HCT116 (cell line): ENCODE measurements at regions not wholly inside any gene's neighbourhood (a gene's known extent, or its start where the extent isn't known, plus 50 kb on each side); places are given as distances from the start of the nearest gene placed in this dataset.

ENCODE experiments used
- ATAC-seq: fragments of 200-7000 bp; cut with Tn5 transposase; 2 replicates; pipeline ENCODE4 v1.9.1; 2020; ENCODE audit warnings: mild to moderate bottlenecking, moderate library complexity
- BruUV-seq: library from RNA; stranded (reverse); fragments of 400-500 nt; replicated peaks from 2 replicates; lab custom pipeline; 2021; lab: Mats Ljungman, UMichigan
- CTCF ChIA-PET: fragments of 300-600 bp; sonication (Branson Sonifier 250); formaldehyde crosslinking; loops from one replicate; lab custom pipeline; 2021; ENCODE audit warnings: antibody characterized with exemption; lab: Charles Lee
- POLR2A ChIA-PET: fragments of 300-600, 350-600 bp; sonication (Branson Sonifier 250); formaldehyde crosslinking; loops from one replicate; lab custom pipeline; 2021; ENCODE audit warnings: antibody characterized with exemption; lab: Charles Lee
- RAD21 ChIA-PET, 2 experiments: fragments of 300-600 bp; sonication (Branson Sonifier 250); formaldehyde crosslinking; loops; one replicate each; lab custom pipeline; 2023; ENCODE audit warnings: low total read pairs in 2 of 2; ENCODE audit not compliant: uncharacterized antibody in 2 of 2, unreplicated experiment in 2 of 2, low non-redundant PET in 1 of 2; lab: Charles Lee
- DNase-seq: peaks from one replicate; pipeline ENCODE4 v3.0.0-alpha.2; 2010; ENCODE audit warnings: low read depth, low spot score
- H2AFZ ChIP-seq: fragments of 200-600 bp; shearing (Covaris generic), sonication (generic); 2 replicates; pipeline ENCODE4 v1.6.1; 2017; ENCODE audit warnings: low read depth, mixed run types, mixed read lengths, antibody characterized with exemption, low read length; ENCODE audit not compliant: poor library complexity, severe bottlenecking
- H3K27ac ChIP-seq: 2 replicates; pipeline ENCODE4 v1.5.1; 2012; ENCODE audit warnings: low read depth, low read length
- H3K27me3 ChIP-seq: fragments of 200-600 bp; sonication (generic); 2 replicates; pipeline ENCODE4 v1.6.1; 2016; ENCODE audit warnings: mixed run types, low read length, mixed read lengths; ENCODE audit not compliant: insufficient read depth
- H3K36me3 ChIP-seq, 2 experiments: fragments of 200-500 bp in 1 of 2; fragments of 200-600 bp in 1 of 2; sonication (Bioruptor generic) in 1 of 2; sonication (generic) in 1 of 2; 2 replicates each; pipeline versions ENCODE4 v1.5.1 to v1.6.1; 2014 to 2016; ENCODE audit warnings: low read length in 2 of 2, inconsistent platforms in 1 of 2, mixed read lengths in 1 of 2, mixed run types in 1 of 2; ENCODE audit not compliant: insufficient read depth in 2 of 2, control insufficient read depth in 1 of 2
- H3K4me1 ChIP-seq, 2 experiments: fragments of 200-600 bp in 1 of 2; sonication (generic) in 1 of 2; 2 replicates each; pipeline versions ENCODE4 v1.5.1 to v1.6.1; 2012 to 2017; ENCODE audit warnings: low read length in 2 of 2, inconsistent platforms in 1 of 2, mild to moderate bottlenecking in 1 of 2, mixed read lengths in 1 of 2, mixed run types in 1 of 2, moderate library complexity in 1 of 2; ENCODE audit not compliant: insufficient read depth in 2 of 2, control insufficient read depth in 1 of 2
- H3K4me2 ChIP-seq: fragments of 200-600 bp; sonication (generic); 2 replicates; pipeline ENCODE4 v1.6.1; 2017; ENCODE audit warnings: mixed run types, low read length, mixed read lengths
- H3K4me3 ChIP-seq, 2 experiments: fragments of 200-600 bp in 1 of 2; sonication (generic) in 1 of 2; replicated peaks in 1 of 2; 2 replicates each; pipeline ENCODE4 v1.5.1; 2011 to 2016; ENCODE audit warnings: low read length in 2 of 2, control low read depth in 1 of 2, low read depth in 1 of 2, mild to moderate bottlenecking in 1 of 2, mixed read lengths in 1 of 2, mixed run types in 1 of 2
- H3K79me2 ChIP-seq: fragments of 200-600 bp; sonication (generic); 2 replicates; pipeline ENCODE4 v1.6.1; 2017; ENCODE audit warnings: mild to moderate bottlenecking, mixed run types, low read length, moderate library complexity, mixed read lengths; ENCODE audit not compliant: insufficient read depth
- H3K9ac ChIP-seq: fragments of 200-600 bp; sonication (generic); 2 replicates; pipeline ENCODE4 v1.6.1; 2016; ENCODE audit warnings: low read length, mixed read lengths
- H3K9me2 ChIP-seq: fragments of 200-600 bp; sonication (generic), shearing (Covaris generic); 2 replicates; pipeline ENCODE4 v1.6.1; 2017; ENCODE audit warnings: mixed run types, mild to moderate bottlenecking, moderate library complexity; ENCODE audit not compliant: insufficient read depth
- H3K9me3 ChIP-seq, 2 experiments: fragments of 200-500 bp in 1 of 2; fragments of 200-600 bp in 1 of 2; sonication (Bioruptor generic) in 1 of 2; sonication (generic) in 1 of 2; 2 replicates each; pipeline ENCODE4 v1.6.1; 2014 to 2017; ENCODE audit warnings: low read length in 2 of 2, mixed read lengths in 2 of 2, inconsistent platforms in 1 of 2, low read depth in 1 of 2, mild to moderate bottlenecking in 1 of 2, mixed run types in 1 of 2, moderate library complexity in 1 of 2; ENCODE audit not compliant: control insufficient read depth in 1 of 2, insufficient read depth in 1 of 2
- H4K20me1 ChIP-seq: fragments of 200-600 bp; sonication (generic), shearing (Covaris generic); 2 replicates; pipeline ENCODE4 v1.6.1; 2017; ENCODE audit warnings: mixed run types, mild to moderate bottlenecking, moderate library complexity; ENCODE audit not compliant: insufficient read depth
- CBX3 ChIP-seq: IDR thresholded peaks from 2 replicates; pipeline ENCODE4 v1.6.1; 2012; ENCODE audit warnings: low read depth
- CEBPB ChIP-seq: IDR thresholded peaks from 2 replicates; pipeline ENCODE4 v1.6.1; 2012; ENCODE audit warnings: low read depth
- EZH2 ChIP-seq: fragments of 200-600 bp; sonication (generic); IDR thresholded peaks from 2 replicates; pipeline ENCODE4 v1.6.1; 2017; ENCODE audit warnings: antibody characterized with exemption, mixed run types
- EZH2phosphoT487 ChIP-seq: fragments of 200-600 bp; IDR thresholded peaks from 2 replicates; pipeline ENCODE4 v1.6.1; 2018; ENCODE audit warnings: antibody characterized with exemption, borderline replicate concordance
- FOSL1 ChIP-seq: IDR thresholded peaks from 2 replicates; pipeline ENCODE4 v1.6.1; 2012; ENCODE audit warnings: low read depth
- RAD21 ChIP-seq: IDR thresholded peaks from 2 replicates; pipeline ENCODE4 v1.6.1; 2012; ENCODE audit warnings: low read depth, mild to moderate bottlenecking
- SP1 ChIP-seq: IDR thresholded peaks from 2 replicates; pipeline ENCODE4 v1.6.1; 2012; ENCODE audit warnings: low read depth
- SRF ChIP-seq: IDR thresholded peaks from 2 replicates; pipeline ENCODE4 v1.6.1; 2012; ENCODE audit warnings: low read depth
- YY1 ChIP-seq: IDR thresholded peaks from 2 replicates; pipeline ENCODE4 v1.6.1; 2011; ENCODE audit warnings: low read length, low read depth, moderate library complexity, mild to moderate bottlenecking; ENCODE audit not compliant: insufficient replicate concordance; ENCODE audit errors: extremely low read depth
- ZFX ChIP-seq: fragments of 450-650 bp; IDR thresholded peaks from 2 replicates; pipeline ENCODE4 v1.6.1; 2017
- ZNF274 ChIP-seq: fragments of 200-500 bp; sonication (Bioruptor generic); IDR thresholded peaks from 2 replicates; pipeline ENCODE4 v1.6.1; 2014; ENCODE audit warnings: mild to moderate bottlenecking, low read depth, low read length, inconsistent platforms
- intact Hi-C: fragments of 100-400 bp; cut with micrococcal nuclease; formaldehyde crosslinking; loops from 2 replicates; pipeline ENCODE4 v1.10.0; 2022
- TF ChIP-seq, protein P1 (sequence below): IDR thresholded peaks from 2 replicates; pipeline ENCODE4 v1.6.1; 2012
- TF ChIP-seq, protein P2 (sequence below), 3 experiments: fragments of 200-600 bp in 1 of 3; sonication (generic) in 1 of 3; IDR thresholded peaks in 2 of 3; conservative IDR thresholded peaks in 1 of 3; 2 replicates each; pipeline ENCODE4 v1.5.1; 2012 to 2017; ENCODE audit warnings: low read depth in 2 of 3, low read length in 2 of 3, antibody characterized with exemption in 1 of 3, borderline replicate concordance in 1 of 3, control low read depth in 1 of 3, mild to moderate bottlenecking in 1 of 3, mixed read lengths in 1 of 3, mixed run types in 1 of 3, moderate library complexity in 1 of 3; ENCODE audit not compliant: insufficient read depth in 1 of 3
- TF ChIP-seq, protein P3 (sequence below): IDR thresholded peaks from 2 replicates; pipeline ENCODE4 v1.6.1; 2012; ENCODE audit warnings: low read depth

DNA sequence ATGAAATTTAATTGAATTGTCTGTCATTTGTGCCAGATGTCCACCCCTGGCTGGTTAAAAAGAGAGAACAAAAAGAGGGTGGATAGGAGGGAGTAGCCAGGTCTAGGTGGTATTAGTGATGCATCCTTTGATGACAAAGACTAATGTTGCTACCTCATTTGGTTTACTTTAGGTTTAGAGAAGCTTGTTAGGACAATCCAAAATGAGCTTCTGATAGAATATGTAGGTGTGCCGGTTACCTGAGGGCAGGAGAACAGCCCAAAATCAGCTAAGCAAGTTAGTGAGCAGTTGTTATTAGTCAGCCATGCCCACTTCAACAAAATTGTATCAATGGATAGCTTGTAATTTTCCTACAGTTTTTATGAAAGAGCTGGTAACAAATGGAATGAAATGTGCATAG lies 61.4 kb upstream of the PTGS2 start:
- Histone ChIP-seq H4K20me1 (no peaks in the 10 kb centered on the region), H3K4me3 (no peak overlapping the region), H3K27me3 (no peaks in the 10 kb centered on the region), H3K9me3 (no peaks in the 10 kb centered on the region), H3K9me2 (no peaks in the 10 kb centered on the region), H3K9ac (no peak overlapping the region), H3K79me2 (no peaks in the 10 kb centered on the region), H3K4me2 (no peak overlapping the region), H2AFZ (no peak overlapping the region), H3K4me1 (no peaks in the 10 kb centered on the region), H3K27ac (no peak overlapping the region), H3K36me3 (no peaks in the 10 kb centered on the region)
- intact Hi-C loops = no loop called here
- BruUV-seq = no TSS peak
- ChIA-PET POLR2A (no interaction called here), CTCF (no interaction called here), RAD21 (no interaction called here)
- no peak for DNase-seq
- ATAC-seq = no peak
- no peak for TF ChIP-seq EZH2
- TF ChIP-seq ZNF274 = no peak
- TF ChIP-seq, protein P1, sequence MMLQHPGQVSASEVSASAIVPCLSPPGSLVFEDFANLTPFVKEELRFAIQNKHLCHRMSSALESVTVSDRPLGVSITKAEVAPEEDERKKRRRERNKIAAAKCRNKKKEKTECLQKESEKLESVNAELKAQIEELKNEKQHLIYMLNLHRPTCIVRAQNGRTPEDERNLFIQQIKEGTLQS = no peak
- TF ChIP-seq YY1 = no peak
- TF ChIP-seq FOSL1 = no peak

DNA sequence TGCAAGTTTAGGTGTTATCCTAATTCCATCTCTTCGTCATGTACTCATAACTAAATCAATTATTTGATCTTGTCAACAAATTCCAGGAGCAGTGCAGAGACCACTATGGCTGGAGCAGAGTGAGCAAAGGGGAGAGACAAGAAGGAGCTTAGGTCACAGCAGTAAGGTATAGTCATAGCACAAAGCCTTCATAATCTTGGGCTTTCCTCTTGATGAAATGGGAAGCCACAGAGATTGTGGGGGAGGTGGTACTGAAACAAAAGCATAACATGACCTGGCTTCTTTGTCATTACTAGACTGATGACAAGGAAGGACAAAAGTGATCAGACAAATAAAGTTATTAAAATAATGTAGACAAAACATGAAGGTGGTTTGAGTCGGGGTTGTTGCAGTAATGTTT lies 60.1 kb upstream of the PTGS2 start:
- intact Hi-C loops = no loop called here
- Histone ChIP-seq H3K4me3 (no peak overlapping the region), H3K4me2 (no peak overlapping the region), H3K9me2 (no peaks in the 10 kb centered on the region), H3K9me3 (no peaks in the 10 kb centered on the region), H2AFZ (no peak overlapping the region), H3K79me2 (no peaks in the 10 kb centered on the region), H3K27me3 (no peaks in the 10 kb centered on the region), H3K4me1 (no peaks in the 10 kb centered on the region), H3K36me3 (no peaks in the 10 kb centered on the region), H3K9ac (no peak overlapping the region), H4K20me1 (no peaks in the 10 kb centered on the region), H3K27ac (no peak overlapping the region)
- ATAC-seq = no peak
- no peak for DNase-seq
- ChIA-PET RAD21 (no interaction called here), POLR2A (no interaction called here), CTCF (no interaction called here)
- TF ChIP-seq EZH2 = no peak
- no peak for TF ChIP-seq SRF
- TF ChIP-seq, protein P2, sequence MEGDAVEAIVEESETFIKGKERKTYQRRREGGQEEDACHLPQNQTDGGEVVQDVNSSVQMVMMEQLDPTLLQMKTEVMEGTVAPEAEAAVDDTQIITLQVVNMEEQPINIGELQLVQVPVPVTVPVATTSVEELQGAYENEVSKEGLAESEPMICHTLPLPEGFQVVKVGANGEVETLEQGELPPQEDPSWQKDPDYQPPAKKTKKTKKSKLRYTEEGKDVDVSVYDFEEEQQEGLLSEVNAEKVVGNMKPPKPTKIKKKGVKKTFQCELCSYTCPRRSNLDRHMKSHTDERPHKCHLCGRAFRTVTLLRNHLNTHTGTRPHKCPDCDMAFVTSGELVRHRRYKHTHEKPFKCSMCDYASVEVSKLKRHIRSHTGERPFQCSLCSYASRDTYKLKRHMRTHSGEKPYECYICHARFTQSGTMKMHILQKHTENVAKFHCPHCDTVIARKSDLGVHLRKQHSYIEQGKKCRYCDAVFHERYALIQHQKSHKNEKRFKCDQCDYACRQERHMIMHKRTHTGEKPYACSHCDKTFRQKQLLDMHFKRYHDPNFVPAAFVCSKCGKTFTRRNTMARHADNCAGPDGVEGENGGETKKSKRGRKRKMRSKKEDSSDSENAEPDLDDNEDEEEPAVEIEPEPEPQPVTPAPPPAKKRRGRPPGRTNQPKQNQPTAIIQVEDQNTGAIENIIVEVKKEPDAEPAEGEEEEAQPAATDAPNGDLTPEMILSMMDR (IDR thresholded peaks at IDR 0.05 in 2 of 3, conservative IDR thresholded peaks at IDR 0.05 in 1 of 3; ENCODE audit: borderline replicate concordance in 1 of 3, insufficient read depth in 1 of 3, low read depth in 2 of 3, low read length in 2 of 3) = no peak
- no peak for TF ChIP-seq CBX3
- no peak for TF ChIP-seq SP1
- no peak for TF ChIP-seq YY1
- TF ChIP-seq, protein P3, sequence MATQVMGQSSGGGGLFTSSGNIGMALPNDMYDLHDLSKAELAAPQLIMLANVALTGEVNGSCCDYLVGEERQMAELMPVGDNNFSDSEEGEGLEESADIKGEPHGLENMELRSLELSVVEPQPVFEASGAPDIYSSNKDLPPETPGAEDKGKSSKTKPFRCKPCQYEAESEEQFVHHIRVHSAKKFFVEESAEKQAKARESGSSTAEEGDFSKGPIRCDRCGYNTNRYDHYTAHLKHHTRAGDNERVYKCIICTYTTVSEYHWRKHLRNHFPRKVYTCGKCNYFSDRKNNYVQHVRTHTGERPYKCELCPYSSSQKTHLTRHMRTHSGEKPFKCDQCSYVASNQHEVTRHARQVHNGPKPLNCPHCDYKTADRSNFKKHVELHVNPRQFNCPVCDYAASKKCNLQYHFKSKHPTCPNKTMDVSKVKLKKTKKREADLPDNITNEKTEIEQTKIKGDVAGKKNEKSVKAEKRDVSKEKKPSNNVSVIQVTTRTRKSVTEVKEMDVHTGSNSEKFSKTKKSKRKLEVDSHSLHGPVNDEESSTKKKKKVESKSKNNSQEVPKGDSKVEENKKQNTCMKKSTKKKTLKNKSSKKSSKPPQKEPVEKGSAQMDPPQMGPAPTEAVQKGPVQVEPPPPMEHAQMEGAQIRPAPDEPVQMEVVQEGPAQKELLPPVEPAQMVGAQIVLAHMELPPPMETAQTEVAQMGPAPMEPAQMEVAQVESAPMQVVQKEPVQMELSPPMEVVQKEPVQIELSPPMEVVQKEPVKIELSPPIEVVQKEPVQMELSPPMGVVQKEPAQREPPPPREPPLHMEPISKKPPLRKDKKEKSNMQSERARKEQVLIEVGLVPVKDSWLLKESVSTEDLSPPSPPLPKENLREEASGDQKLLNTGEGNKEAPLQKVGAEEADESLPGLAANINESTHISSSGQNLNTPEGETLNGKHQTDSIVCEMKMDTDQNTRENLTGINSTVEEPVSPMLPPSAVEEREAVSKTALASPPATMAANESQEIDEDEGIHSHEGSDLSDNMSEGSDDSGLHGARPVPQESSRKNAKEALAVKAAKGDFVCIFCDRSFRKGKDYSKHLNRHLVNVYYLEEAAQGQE = no peak
- no peak for TF ChIP-seq RAD21
- no peak for TF ChIP-seq ZFX
- no peak for TF ChIP-seq CEBPB
- no peak for TF ChIP-seq EZH2phosphoT487
- no TSS peak for BruUV-seq
